NCI-H748 (cell line): ENCODE measurements at regions not wholly inside any gene's neighbourhood (a gene's known extent, or its start where the extent isn't known, plus 50 kb on each side); places are given as distances from the start of the nearest gene placed in this dataset.
"Not testable (repeated sequence)": the region's sequence is repeated elsewhere in the genome, so short reads cannot be mapped to it uniquely, and the experiment has no call there.

Experiments used
- DNase-seq: peaks from one replicate; lab custom pipeline; 2025; ENCODE audit not compliant: unreplicated experiment; lab: John Stamatoyannopoulos, UW

DNA sequence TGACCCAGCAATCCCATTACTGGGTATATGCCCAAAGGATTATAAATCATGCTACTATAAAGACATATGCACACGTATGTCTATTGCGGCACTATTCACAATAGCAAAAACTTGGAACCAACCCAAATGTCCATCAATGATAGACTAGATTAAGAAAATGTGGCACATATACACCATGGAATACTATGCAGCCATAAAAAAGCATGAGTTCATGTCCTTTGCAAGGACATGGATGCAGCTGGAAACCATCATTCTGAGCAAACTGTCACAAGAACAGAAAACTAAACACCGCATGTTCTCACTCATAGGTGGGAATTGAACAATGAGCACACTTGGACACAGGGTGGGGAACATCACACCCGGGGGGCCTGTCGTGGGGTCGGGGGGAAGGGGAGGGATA is 80.1 kb upstream of the TMEM170B start:
- not testable (repeated sequence) for DNase-seq

DNA sequence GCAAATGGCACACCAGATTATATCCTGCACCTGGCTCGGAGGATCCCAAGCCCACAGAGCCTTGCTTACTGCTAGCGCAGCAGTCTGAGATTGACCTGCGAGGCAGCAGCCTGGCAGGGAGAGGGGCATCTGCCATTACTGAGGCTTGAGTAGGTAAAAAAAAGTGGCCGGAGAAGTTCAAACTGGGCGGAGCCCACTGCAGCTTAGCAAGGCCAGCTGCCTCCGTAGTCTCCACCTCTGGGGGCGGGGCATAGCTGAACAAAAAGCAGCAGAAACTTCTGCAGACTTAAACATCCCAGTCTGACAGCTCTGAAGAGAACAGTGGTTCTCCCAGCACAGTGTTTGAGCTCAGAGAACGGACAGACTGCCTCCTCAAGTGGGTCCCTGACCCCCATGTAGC is 85.4 kb upstream of the TMEM170B start:
- DNase-seq: not testable (repeated sequence)

GRCh38 chr6:11450037-11450436 is 87.5 kb upstream of the TMEM170B start:
- no peak for DNase-seq

DNA sequence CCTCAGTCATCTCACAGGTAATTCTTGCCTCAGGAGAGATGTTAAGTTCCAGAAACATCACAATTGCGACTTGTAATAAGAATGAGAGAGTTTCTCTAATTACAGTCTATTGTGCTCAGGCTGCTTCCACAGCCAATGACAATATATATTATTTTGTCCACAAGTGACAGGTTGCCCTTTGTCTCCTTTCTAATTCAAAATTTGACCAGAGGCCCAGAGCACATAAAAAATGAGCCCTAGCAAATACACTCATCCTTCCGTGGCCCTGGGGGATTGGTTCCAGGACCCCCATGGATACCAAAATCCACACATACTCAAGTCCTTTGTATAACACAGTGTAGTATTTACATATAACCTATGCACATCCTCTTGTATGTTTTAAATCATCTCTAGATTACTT is 88.1 kb upstream of the TMEM170B start:
- DNase-seq: no peak

DNA sequence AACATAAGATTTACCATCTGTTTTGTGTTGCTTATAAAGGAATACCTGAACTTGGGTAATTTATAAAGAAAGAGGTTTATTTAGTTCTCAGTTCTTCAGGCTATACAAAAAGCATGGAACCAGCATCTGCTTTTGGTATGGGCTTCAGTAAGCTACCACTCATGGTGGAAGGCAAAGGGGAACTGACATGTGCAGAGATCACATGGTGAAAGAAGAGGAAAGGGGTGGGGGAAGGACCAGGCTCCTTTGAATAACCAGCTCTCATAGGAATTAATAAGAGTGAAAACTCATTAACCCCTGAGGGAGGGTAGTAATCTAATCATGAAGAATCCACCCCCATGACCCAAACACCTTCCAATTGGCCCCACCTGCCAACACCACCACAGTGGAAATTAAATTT is 89.5 kb upstream of the TMEM170B start:
- DNase-seq: no peak

GRCh38 chr6:11447265-11447664 is 90.3 kb upstream of the TMEM170B start:
- no peak for DNase-seq

- DNase-seq: no peak
These were observed 92.4 kb upstream of the TMEM170B start for GRCh38 chr6:11445146-11445545.

DNA sequence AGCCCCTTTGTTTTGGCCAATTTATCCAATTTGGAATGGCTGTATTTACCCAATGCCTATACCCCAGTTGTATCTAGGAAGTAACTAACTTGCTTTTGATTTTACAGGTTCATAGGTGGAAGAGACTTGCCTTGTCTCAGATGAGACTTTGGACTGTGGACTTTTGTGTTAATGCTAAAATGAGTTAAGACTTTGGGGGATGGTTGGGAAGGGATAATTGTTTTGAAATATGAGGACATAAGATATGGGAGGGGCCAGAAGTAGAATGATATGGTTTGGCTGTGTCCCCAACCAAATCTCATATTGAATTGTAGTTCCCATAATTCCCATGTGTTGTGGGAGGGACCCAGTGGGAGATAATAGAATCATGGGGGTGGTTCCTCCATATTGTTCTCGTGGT is 94.4 kb upstream of the TMEM170B start:
- DNase-seq: not testable (repeated sequence)

DNA sequence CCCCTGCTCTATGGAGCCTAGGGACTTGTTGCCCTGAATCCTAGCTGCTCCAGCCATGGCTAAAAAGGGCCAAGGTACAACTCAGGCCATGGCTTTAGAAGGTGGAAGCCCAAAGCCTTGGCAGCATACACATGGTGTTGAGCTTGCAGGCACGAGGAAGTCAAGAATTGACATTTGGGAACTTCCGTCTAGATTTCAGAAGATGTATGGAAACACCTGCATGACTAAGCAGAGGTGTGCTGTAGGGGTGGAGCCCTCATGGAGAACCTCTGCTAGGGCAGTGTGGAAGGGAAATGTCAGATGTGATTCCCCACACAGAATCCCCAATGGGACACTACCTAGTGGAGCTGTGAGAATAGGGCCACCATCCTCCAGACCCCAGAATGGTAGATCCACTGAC is 95.1 kb upstream of the TMEM170B start:
- no peak for DNase-seq

DNA sequence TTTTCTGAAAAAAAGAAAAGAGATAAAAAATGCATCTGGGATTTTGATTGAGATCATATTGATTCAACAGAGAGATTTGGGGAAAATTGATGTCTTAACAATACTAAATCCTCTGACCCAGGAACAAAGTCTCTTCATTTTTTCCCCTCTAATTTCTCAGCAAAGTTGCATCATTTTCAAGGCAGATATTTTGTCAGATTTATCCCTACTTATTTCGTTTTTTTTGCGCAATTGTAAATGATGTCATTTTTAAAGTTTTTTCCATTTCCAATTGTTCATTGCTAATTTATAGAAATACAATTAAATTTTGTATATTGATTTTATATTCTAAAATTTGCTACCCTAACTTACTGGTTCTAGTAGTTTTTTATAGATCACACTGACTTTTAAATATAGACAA is 97.7 kb upstream of the TMEM170B start:
- no peak for DNase-seq

DNA sequence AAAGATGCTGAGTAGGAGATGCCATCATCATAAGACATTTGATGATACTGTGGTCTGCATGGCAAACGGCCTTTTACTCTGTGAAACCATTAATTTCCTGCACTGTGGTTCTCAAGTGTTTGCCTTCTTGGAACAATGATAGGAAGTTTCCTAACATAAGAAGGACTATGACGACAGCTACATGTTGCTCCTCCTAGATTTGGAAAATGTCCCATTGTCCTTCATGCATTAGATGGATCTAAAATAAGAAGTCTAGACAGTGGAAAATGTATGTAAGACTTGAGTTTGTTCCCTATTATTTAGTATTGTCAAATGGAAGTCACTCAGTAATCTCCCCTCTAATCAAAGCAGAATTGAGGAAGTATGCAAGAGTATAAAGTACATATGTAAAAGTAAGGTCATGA is 98.5 kb upstream of the TMEM170B start:
- DNase-seq: no peak

DNA sequence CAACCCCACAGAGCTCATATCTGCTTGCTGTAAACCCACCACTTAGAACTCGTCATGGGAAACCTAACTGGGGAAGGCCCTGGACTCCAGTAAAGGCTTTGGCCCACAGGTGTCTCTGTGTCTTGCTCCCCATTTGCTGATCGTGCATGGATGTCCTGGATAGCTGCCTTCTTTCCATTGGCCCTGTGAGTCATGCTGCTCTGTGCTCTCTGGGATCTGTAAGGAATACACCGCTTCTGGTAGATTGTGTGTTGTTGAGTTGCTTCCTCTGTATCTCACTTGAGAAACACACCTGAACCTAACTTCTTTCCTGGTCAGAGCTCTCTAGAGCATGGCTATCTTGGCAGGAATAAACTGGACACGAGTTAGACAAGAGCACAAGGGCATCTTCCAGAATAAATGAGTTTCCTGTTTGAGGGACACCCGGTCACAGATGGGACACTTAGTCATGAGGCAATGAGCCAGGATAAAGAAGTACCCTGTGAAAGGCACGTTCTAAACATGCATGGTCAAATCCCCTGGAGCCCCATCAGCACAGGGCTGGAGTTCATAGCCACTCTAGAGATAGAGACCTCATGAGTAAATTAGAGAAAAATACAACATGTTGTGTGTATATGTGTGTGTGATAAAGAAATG is 99.6 kb upstream of the TMEM170B start:
- DNase-seq: no peak

DNA sequence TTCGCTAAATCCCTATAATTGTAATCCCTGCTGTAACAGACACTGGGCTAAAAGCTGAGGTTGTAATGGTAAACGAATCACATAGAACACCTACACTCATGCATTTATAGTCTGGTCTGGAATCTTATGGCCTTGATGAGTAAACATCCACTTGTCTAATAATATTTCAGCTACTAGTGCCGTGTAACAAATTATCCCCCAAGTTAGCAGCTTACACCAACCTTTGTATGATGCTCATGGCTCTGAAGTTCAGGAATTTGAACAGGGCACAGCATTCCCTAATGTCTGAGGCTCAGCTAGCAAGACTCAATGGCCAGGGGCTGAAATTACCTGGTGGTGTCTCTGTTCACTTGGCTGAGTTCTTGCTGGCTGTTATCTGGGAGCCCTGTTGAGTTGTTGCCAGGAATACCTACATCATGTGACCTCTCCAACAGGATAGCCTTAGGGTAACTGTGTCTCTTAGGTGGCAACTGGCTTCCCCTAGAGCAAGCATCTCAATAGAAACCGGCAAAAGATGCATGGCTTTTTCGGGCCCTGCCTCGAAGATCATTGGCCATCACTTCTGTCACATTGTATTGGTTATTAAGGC is 100.9 kb upstream of the TMEM170B start:
- no peak for DNase-seq

- no peak for DNase-seq
These were observed 102.8 kb upstream of the TMEM170B start for GRCh38 chr6:11434565-11435326.

GRCh38 chr6:11433860-11434259 is 103.7 kb upstream of the TMEM170B start:
- DNase-seq: no peak

GRCh38 chr6:11432713-11433450 is 104.7 kb upstream of the TMEM170B start:
- no peak for DNase-seq

DNA sequence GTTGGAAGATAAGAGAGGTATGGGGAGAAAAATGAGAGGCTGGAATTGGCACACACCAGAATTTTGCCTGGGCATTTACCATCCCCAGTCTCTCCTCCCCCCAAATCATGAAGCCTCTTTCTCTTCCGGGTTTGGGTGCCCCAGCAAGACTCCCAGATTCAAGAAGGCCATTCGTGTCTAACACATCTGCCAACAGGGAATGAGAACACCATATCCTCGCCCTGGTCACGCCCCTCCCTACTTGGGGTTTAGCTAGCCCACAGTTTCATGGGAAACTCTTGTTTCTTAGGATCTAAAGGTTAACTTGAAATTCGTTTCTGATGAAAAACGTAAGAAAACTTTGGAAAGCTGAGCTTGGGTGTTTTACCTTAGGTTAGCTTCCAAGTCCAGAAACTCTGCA is 105.5 kb upstream of the TMEM170B start:
- DNase-seq: no peak

GRCh38 chr6:11431455-11431937 is 106.1 kb upstream of the TMEM170B start:
- no peak for DNase-seq

- no peak for DNase-seq
These were observed 107.5 kb upstream of the TMEM170B start for GRCh38 chr6:11430036-11430435.

DNA sequence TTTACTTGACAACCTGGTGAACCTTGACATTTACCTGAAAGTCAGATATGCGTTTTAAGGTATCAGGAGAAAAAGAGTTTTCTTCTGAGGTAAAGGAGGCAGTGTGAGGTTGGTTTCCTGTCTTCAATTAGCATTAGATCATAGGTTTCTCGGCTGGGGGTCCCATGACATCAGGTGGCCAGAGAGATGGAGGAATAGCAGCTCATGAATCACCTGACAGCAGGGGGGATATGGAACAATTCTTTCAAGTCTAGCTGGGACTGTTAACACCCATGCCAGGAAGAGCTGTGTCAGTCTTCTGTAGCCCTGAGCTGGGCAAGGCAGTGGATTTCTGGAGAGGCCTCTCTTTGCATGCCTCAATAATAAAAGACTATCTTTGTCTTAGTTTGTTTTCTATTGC is 108.0 kb upstream of the TMEM170B start:
- peak; percentile 18 for DNase-seq

DNA sequence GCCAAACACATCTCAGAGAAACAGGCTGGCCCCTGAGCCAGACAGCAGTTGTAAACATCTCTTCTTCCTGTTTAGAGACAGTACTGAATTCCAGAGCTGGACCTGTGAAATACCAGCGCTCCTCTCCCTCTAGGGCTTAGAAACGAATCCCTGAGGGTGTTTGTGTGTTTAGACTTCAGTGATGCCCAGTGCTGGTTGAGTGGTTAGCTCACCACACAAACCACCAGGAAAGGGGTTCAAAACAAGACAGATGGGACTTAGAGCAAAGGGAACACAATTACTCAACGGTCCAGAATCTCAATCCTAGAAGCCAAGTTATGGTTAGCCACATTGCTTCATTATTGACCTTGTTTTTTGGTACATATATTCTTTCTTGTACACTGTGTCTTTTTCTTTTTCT is 108.7 kb upstream of the TMEM170B start:
- DNase-seq: no peak

DNA sequence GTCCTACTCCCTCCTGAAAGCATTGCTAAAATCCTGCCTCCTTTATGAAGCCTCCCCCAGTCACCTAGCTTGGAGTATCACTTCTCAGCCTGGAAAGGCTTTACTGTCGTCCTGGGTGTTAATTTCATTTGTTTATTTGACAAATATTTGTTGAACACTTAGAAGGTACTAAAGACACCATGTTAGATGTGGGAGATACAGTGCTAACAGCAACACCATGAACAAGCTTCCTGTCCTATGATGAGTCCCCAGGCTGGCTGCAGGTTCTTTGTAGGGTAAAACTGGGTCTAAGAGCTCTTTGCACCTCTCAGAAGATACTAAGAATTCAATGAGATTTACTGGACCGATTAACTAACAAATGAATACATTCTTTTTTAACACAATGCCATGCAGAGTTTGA is 109.2 kb upstream of the TMEM170B start:
- DNase-seq: peak; percentile 47
